Activated naive CD4-positive, alpha-beta T cell treated with anti-CD3 and anti-CD28 coated beads, Interleukin-2, amount 50 U/mL, for 24 hours (primary cell): ENCODE measurements at regions not wholly inside any gene's neighbourhood (a gene's known extent, or its start where the extent isn't known, plus 50 kb on each side); places are given as distances from the start of the nearest gene placed in this dataset.

Experiments used
- H3K27ac Mint-ChIP-seq: one replicate; pipeline ENCODE4 v1.8.0; 2021; ENCODE audit warnings: mild to moderate bottlenecking, mixed read lengths
- H3K27me3 Mint-ChIP-seq: one replicate; pipeline ENCODE4 v1.8.0; 2021; ENCODE audit warnings: mixed read lengths
- H3K36me3 Mint-ChIP-seq: one replicate; pipeline ENCODE4 v1.8.0; 2021; ENCODE audit warnings: mixed read lengths
- H3K4me1 Mint-ChIP-seq: one replicate; pipeline ENCODE4 v1.8.0; 2021; ENCODE audit warnings: mixed read lengths
- H3K4me3 Mint-ChIP-seq: one replicate; pipeline ENCODE4 v1.8.0; 2021; ENCODE audit warnings: mild to moderate bottlenecking, mixed read lengths
- H3K9me3 Mint-ChIP-seq: one replicate; pipeline ENCODE4 v1.8.0; 2021; ENCODE audit warnings: mixed read lengths

DNA sequence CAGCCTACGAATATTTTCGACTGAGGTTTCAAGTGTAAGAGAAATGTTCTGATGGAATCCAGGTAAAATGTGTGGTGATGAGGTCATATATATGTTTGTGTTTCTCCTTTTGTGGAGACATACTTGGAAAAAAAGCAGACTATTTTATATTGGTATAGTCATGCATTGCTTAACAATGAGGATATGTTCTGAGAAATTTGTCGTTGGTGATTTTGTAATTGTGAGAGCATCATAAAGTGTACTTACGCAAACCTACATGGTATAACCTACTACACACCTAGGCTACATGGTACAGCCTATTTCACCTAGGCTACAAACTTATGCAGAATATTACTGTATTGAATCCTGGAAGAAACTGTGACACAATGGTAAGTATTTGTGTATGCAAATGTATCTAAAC is 1849.9 kb upstream of the CELF4 start:
- no peaks in the 10 kb centered on the region for H3K27me3 Mint-ChIP-seq
- no peak overlapping the region for H3K27ac Mint-ChIP-seq
- H3K36me3 Mint-ChIP-seq, result no peaks in the 10 kb centered on the region
- peaks cover 9% of the 10 kb centered on the region for H3K9me3 Mint-ChIP-seq
- H3K4me1 Mint-ChIP-seq, result no peaks in the 10 kb centered on the region
- no peak overlapping the region for H3K4me3 Mint-ChIP-seq

DNA sequence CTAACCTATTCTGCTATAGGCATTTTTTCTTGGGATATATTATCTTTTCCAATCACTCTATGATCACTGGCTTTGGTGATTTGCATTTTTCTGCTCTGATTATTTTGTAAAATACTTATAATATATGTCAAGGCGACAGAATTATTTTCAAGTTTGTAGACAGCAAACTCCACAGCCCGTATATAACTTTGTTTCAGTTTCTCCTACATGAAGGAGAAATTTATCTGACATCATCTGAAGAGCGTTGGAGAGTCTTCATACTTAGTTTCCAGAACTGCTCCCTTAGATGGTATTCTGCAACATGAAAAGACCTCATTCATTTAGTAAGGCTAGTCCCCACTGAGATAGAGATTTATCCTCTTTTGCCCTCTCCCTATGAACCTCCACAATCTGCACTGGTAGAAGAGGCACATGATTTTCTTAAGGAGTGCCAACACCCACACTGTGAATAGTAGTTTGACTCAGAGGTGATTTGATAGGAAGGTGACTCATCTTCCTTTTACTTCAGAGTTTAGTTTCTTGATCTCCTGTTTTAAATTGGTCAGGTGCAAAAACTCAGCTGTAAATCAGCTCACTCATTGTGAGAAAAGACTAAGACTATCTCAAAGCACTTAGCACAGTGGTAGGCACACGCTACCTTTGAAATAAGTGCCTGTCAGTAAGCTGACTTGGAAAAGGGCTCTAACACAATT is 1848.6 kb upstream of the CELF4 start:
- Mint-ChIP-seq H3K27me3 (no peaks in the 10 kb centered on the region), H3K4me3 (no peak overlapping the region), H3K4me1 (no peaks in the 10 kb centered on the region), H3K9me3 (peaks cover 9% of the 10 kb centered on the region), H3K36me3 (no peaks in the 10 kb centered on the region), H3K27ac (no peak overlapping the region)

DNA sequence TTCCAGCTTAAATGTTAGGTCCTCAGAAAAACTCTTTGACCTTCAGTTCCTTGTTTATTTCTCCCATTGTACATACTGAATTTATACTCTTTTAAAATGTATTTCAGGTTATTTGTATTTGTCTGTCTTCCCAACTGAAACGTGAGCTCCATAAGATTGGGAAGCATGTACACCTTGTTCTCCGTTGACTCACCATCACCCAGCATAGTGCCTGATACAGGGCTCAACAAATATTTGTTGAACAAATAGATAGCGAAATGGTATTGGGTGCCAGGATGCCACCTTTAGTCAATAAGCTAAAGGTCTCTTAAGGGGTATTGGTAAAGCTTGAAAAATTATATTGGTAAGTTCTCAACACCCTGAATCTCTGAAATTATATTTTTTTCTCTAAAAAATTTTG is 1841.3 kb upstream of the CELF4 start:
- no peak overlapping the region for H3K27ac Mint-ChIP-seq
- no peak overlapping the region for H3K4me3 Mint-ChIP-seq
- no peaks in the 10 kb centered on the region for H3K4me1 Mint-ChIP-seq
- peaks cover 5% of the 10 kb centered on the region for H3K9me3 Mint-ChIP-seq
- no peaks in the 10 kb centered on the region for H3K36me3 Mint-ChIP-seq
- H3K27me3 Mint-ChIP-seq, result no peaks in the 10 kb centered on the region

DNA sequence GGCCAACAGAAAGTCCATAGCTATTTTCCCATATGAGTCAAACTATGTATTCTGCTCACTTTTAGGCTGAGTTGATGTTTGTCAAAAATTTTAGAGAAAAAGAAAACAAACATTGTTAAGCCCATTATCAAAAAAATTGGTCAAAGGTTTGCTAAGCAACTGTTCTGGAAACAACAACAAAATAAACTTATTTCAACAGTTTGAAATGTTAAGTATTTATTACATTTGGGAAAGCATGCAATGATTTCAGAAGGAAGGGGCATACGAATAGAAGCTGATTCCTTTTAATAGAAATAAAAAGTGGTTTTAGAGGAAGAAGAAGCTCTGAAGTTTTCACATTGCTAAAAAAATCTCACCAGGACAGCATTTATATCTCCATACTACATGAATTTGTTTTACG is 1837.5 kb upstream of the CELF4 start:
- Mint-ChIP-seq H3K4me1 (no peaks in the 10 kb centered on the region), H3K9me3 (peaks cover 5% of the 10 kb centered on the region), H3K27me3 (no peaks in the 10 kb centered on the region), H3K4me3 (no peak overlapping the region), H3K27ac (no peak overlapping the region), H3K36me3 (no peaks in the 10 kb centered on the region)

DNA sequence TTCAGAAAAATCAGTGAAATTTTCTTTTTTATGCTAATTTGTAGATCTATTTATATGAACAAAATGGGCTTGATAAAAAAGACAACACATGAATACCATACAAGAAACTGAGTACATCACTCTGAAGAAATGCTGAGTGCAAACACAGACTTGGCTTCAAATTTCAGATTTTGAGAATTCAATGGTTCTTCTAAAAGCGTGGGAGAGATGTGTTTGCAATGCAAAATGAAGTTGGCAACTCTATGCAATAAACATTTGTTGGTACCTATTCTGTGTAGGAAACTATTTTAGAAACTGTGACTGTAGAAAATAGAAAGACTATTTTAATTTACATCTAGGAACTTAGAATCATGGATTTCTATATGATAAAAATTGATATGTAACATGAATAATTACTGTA is 1834.1 kb upstream of the CELF4 start:
- Mint-ChIP-seq H3K4me1 (no peaks in the 10 kb centered on the region), H3K27ac (no peak overlapping the region), H3K4me3 (no peak overlapping the region), H3K27me3 (no peaks in the 10 kb centered on the region), H3K9me3 (no peaks in the 10 kb centered on the region), H3K36me3 (no peaks in the 10 kb centered on the region)

DNA sequence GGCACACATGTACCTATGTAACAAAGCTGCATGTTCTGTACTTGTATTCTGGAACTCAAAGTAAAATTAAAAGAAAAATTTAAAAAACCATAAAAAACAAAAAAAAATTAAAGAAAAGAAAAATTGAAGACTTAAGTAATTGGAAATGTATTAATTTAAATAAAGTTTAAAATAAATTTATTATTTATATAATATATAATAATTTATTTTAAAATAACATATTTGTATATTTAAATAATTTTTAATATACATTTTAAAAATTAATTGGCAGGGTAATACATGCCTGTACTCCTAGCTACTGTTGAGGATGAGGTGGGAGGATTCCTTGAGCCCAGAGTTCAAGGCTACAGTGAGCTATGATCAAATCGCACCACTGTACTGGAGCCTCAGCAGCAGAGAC is 1830.6 kb upstream of the CELF4 start:
- Mint-ChIP-seq H3K4me1 (no peaks in the 10 kb centered on the region), H3K4me3 (no peak overlapping the region), H3K27me3 (no peaks in the 10 kb centered on the region), H3K9me3 (peaks cover 14% of the 10 kb centered on the region), H3K27ac (no peak overlapping the region), H3K36me3 (no peaks in the 10 kb centered on the region)

DNA sequence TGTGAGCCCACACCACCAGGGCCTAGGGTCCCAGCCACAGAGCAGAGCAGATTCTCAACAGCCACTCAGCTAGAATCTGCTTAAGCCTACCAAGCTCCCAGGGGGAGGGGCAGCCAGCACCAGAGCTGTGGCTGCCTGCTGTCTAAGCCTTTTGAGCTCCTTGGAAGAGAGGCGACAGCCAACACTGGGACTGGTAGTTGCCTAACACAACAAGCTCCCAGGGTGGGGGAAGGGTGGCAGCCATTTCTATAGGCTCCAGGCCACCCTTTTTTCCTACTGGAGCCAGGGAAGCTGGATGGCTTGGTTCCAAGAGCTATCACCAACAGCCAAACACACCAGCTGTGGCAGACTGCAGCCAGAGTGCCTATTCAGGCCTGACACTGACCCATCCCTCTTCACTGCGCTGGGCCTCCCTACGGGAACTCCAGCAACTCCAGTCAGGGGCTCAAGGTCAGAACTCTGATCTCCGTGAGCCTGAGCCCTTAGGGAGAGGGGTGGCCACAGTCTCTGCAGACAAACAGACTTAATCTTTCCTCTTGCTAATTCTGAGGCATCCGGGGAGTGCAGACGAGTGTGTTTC is 1824.3 kb upstream of the CELF4 start:
- no peaks in the 10 kb centered on the region for H3K36me3 Mint-ChIP-seq
- no peaks in the 10 kb centered on the region for H3K4me1 Mint-ChIP-seq
- H3K4me3 Mint-ChIP-seq, result no peak overlapping the region
- no peak overlapping the region for H3K27ac Mint-ChIP-seq
- no peaks in the 10 kb centered on the region for H3K27me3 Mint-ChIP-seq
- H3K9me3 Mint-ChIP-seq, result peaks cover 18% of the 10 kb centered on the region

DNA sequence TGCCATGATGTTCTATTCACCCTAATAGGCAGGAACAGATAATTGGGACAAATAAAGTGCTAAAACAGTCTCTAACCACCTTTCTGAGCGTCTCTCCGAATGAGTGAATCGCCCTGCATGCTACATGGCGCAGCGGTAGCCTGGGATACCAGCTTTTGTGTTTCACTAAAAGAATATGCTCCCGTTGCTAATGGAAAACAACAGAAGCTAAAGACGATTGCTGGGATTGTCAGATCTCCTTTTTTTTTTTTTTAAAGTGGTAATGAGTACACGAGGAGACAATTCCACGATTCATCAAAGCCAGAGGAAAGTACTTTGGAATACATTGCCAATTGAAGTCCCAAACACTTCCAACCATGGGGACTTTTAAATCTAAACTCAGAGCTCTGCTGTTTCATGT is 1815.3 kb upstream of the CELF4 start:
- no peaks in the 10 kb centered on the region for H3K27me3 Mint-ChIP-seq
- H3K27ac Mint-ChIP-seq, result no peak overlapping the region
- H3K4me1 Mint-ChIP-seq, result no peaks in the 10 kb centered on the region
- no peaks in the 10 kb centered on the region for H3K36me3 Mint-ChIP-seq
- peaks cover 4% of the 10 kb centered on the region for H3K9me3 Mint-ChIP-seq
- H3K4me3 Mint-ChIP-seq, result no peak overlapping the region

DNA sequence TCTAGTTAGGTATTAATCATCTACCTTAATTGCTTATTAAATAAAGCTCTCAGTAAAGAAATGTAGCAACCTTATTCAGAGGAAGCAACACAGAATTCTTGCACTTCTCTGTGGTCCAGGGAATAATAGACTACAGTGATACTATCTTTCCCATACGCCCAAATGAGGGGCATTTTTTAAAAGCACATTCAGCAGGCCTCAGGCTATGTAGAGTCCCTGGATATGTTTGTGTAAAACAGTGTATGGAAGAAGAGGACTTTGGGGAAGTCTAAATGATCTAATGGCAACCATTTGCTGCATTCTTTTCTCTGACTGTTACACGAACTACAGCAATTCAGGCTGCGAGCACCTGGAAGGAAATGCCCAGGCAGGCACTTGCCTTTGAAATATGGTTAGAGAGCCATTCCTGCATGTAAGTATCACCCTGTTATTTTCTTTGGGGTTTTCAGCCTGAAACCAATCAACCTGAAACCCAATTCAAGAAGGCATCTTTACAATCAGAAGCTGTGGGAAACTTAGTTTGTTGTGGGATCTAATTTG is 1814.7 kb upstream of the CELF4 start:
- Mint-ChIP-seq H3K27ac (no peak overlapping the region), H3K9me3 (peaks cover 4% of the 10 kb centered on the region), H3K4me3 (no peak overlapping the region), H3K27me3 (no peaks in the 10 kb centered on the region), H3K36me3 (no peaks in the 10 kb centered on the region), H3K4me1 (no peaks in the 10 kb centered on the region)

DNA sequence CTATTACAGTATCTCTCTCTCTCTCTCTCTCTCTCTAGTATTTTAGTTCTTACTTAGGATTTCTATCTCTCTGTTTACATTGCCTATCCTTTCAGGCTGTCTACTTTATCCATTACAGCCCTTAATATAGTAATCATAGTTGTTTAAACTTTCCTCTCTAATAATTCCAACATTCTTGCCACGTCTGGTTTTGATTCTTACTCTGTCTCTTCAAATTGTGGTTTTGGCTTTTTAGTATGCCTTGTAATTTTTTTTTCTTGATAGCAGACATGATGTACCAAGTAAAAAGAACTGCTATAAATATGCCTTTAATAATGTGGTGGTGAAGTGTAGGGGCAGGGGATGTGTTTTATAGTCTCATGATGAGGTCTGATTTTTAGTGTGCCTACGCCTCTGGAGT is 1809.5 kb upstream of the CELF4 start:
- no peaks in the 10 kb centered on the region for H3K36me3 Mint-ChIP-seq
- H3K27ac Mint-ChIP-seq, result no peak overlapping the region

DNA sequence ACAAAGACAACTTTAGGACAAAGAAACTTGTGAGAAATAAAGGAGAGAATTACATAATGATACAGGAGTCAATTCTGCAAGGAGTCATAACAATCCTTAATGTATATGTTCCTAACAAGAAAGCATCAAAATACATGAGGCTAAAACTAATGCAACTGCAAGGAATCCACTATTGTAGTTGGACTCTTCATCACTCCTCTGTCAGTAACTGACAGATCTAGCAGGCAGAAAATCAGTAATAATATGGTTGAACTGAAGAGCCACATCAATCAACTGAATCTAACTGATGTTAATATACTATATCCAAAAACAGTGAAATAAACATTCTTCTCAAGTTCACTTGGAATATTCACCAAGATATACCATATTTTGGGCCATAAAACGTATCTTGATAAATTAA is 1806.4 kb upstream of the CELF4 start:
- no peaks in the 10 kb centered on the region for H3K36me3 Mint-ChIP-seq
- H3K27me3 Mint-ChIP-seq, result no peaks in the 10 kb centered on the region
- no peak overlapping the region for H3K4me3 Mint-ChIP-seq
- H3K4me1 Mint-ChIP-seq, result no peaks in the 10 kb centered on the region
- peaks cover 23% of the 10 kb centered on the region for H3K9me3 Mint-ChIP-seq
- no peak overlapping the region for H3K27ac Mint-ChIP-seq

More for the DNA sequence above, 1809.5 kb upstream of the CELF4 start:
- no peak overlapping the region for H3K4me3 Mint-ChIP-seq
- H3K4me1 Mint-ChIP-seq, result no peaks in the 10 kb centered on the region
- peaks cover 16% of the 10 kb centered on the region for H3K9me3 Mint-ChIP-seq
- H3K27me3 Mint-ChIP-seq, result no peaks in the 10 kb centered on the region

DNA sequence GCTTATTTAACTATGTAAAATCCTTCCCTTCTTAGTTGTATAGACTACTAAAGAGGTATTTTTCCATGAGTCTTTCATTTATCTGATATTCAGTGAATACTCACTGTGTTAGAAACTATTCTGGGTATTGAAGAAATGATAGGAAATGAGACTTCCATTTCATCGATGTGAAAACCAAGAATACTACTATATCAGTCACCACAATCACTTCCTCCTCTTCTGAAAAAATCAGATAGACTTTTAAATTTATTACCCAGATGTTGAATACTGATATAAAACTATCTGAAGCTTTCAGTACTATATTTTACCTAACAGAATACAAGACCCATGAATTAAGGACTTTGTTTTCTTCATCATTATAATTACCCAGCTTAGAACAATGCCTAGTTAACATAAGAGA is 1801.1 kb upstream of the CELF4 start:
- H3K27me3 Mint-ChIP-seq, result no peaks in the 10 kb centered on the region
- H3K4me3 Mint-ChIP-seq, result no peak overlapping the region
- H3K9me3 Mint-ChIP-seq, result peaks cover 12% of the 10 kb centered on the region
- no peaks in the 10 kb centered on the region for H3K4me1 Mint-ChIP-seq
- no peaks in the 10 kb centered on the region for H3K36me3 Mint-ChIP-seq
- H3K27ac Mint-ChIP-seq, result no peak overlapping the region

DNA sequence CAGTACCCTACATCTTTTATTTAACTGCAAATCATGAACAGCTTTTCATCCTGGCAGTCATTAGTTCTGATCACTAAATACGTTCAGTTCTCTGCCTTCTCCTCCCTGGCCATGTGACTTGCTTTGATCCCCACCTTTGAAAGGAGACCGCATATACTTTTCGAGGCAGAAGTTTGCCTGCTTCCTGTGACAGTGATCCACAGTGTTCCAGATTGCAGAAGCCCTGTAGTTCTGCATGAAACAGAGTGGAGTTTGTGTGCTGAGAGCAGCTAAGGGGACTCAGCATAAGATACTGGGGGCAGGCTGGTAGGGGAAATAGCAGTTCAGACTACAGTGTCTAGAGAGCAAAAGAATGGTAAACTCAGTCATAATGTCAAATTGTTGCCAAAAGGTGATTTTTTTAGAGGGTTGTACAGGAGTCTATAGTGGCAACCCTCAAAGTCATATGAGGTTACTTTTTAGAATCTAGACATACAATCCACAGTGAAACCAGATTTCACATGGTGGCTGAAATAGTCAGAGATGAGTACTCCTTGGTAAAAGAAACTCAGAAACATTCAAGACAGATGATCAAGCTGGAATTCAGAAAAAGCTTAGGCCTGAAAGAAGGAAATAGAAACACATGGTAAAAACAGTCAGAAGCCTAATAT is 1800.4 kb upstream of the CELF4 start:
- H3K4me1 Mint-ChIP-seq, result no peaks in the 10 kb centered on the region
- no peak overlapping the region for H3K4me3 Mint-ChIP-seq
- no peak overlapping the region for H3K27ac Mint-ChIP-seq
- no peaks in the 10 kb centered on the region for H3K36me3 Mint-ChIP-seq
- H3K27me3 Mint-ChIP-seq, result no peaks in the 10 kb centered on the region
- H3K9me3 Mint-ChIP-seq, result peaks cover 10% of the 10 kb centered on the region

DNA sequence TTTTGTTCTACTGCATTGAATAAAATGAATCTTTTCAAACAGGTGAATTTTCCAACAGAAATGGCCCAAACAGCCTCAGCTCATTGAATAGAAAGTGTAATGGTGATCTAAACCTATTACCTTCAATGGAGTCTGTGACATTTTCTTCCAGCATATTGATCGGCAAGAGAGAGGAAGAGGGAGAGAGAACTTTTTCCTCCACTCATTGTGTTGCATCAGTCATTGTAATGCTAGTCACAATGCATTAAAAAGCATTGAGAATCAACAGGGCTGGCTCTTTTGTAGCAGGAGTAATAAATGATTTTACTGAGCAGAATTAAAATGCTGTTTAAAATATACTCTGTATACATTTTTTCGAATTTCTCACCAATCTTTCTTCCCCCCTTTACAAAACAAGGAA is 1794.5 kb upstream of the CELF4 start:
- H3K27me3 Mint-ChIP-seq, result no peaks in the 10 kb centered on the region
- no peak overlapping the region for H3K27ac Mint-ChIP-seq
- no peaks in the 10 kb centered on the region for H3K9me3 Mint-ChIP-seq
- no peak overlapping the region for H3K4me3 Mint-ChIP-seq
- H3K36me3 Mint-ChIP-seq, result no peaks in the 10 kb centered on the region
- no peaks in the 10 kb centered on the region for H3K4me1 Mint-ChIP-seq

DNA sequence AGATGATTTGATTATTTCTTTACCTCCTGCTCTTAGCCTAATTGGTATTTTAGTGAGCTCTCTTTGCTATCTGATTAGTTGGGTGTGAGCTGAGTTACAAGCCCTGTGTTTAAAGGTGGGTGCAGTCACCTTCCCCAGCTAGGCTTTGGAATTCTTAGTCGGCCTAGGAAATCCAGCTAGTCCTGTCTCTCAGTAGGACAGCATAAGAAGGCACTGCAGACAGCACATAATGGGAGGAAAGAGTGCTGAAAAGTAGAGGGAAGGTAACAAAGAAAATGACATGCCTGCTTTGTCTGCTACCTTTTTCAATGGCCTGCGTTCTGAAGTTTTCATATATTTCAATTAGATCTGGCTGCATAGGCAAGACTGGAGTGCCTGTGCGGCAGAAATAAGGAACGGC is 1794.0 kb upstream of the CELF4 start:
- no peak overlapping the region for H3K4me3 Mint-ChIP-seq
- no peak overlapping the region for H3K27ac Mint-ChIP-seq
- no peaks in the 10 kb centered on the region for H3K36me3 Mint-ChIP-seq
- no peaks in the 10 kb centered on the region for H3K27me3 Mint-ChIP-seq
- no peaks in the 10 kb centered on the region for H3K9me3 Mint-ChIP-seq
- H3K4me1 Mint-ChIP-seq, result no peaks in the 10 kb centered on the region

DNA sequence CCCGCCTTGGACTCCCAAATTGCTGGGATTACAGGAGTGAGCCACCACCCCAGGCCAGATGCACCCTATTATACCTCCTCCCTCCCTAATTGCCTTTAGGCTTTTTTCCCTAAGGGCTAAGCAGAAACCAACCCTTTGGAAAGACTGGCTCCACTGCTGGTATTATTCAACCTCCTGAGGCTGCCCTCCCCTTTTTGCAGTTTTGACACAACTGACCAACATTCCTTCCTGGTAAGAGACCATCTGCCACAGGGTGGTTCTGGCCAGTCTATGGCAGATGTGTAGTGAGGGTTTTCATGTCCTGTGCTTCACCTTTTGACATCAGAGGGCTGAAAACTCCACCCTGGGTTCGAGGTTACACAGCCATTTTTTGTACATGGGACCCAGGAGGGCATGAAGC is 1785.3 kb upstream of the CELF4 start:
- H3K27ac Mint-ChIP-seq, result no peak overlapping the region
- no peaks in the 10 kb centered on the region for H3K27me3 Mint-ChIP-seq
- no peaks in the 10 kb centered on the region for H3K36me3 Mint-ChIP-seq
- peaks cover 5% of the 10 kb centered on the region for H3K9me3 Mint-ChIP-seq
- no peaks in the 10 kb centered on the region for H3K4me1 Mint-ChIP-seq
- no peak overlapping the region for H3K4me3 Mint-ChIP-seq
